ENCODE measurements at regions not wholly inside any gene's neighbourhood (a gene's known extent, or its start where the extent isn't known, plus 50 kb on each side); places are given as distances from the start of the nearest gene placed in this dataset.

- Histone ChIP-seq H3K27me3 (ENCODE audit: control insufficient read depth in 2 of 2, insufficient read depth in 2 of 2, low read length in 2 of 2) (no peaks in the 10 kb centered on the region), H3K9ac (replicated peaks; ENCODE audit: extremely low read depth, insufficient read depth, low read length) (no peak overlapping the region), H3K27ac (ENCODE audit: insufficient read depth, low read depth, low read length) (no peak overlapping the region), H3K9me1 (replicated peaks; ENCODE audit: control insufficient read depth, extremely low read depth, insufficient read depth, low read length) (no peaks in the 10 kb centered on the region), H3K4me3 (replicated peaks in 1 of 3; ENCODE audit: insufficient read depth in 1 of 3, low read depth in 1 of 3, low read length in 3 of 3) (no peak overlapping the region), H3K4me2 (ENCODE audit: insufficient read depth, low read length) (no peak overlapping the region), H3K9me3 (replicated peaks; ENCODE audit: control insufficient read depth, insufficient read depth, low read length) (peaks cover 8% of the 10 kb centered on the region), H4K20me1 (replicated peaks; ENCODE audit: control insufficient read depth, extremely low read depth, insufficient read depth, low read length) (no peaks in the 10 kb centered on the region), H3K79me2 (ENCODE audit: control insufficient read depth, insufficient read depth, low read length) (no peaks in the 10 kb centered on the region), H3K4me1 (ENCODE audit: control insufficient read depth, extremely low read depth, insufficient read depth, low read length) (no peaks in the 10 kb centered on the region), H3K36me3 (ENCODE audit: control insufficient read depth in 2 of 2, extremely low read depth in 1 of 2, insufficient read depth in 2 of 2, low read length in 2 of 2) (no peaks in the 10 kb centered on the region), H2AFZ (ENCODE audit: low read depth, low read length) (no peak overlapping the region)
- intact Hi-C loops (cut with micrococcal nuclease), result no loop called here
- ChIA-PET CTCF (no interaction called here), POLR2A (no interaction called here)
- no TSS peak for BruUV-seq (replicated peaks)
- TF ChIP-seq MYC (IDR thresholded peaks at IDR 0.05; ENCODE audit: low read depth, low read length) (no peak), MAX (IDR thresholded peaks at IDR 0.05; ENCODE audit: insufficient read depth, insufficient read length) (no peak), GATA2 (IDR thresholded peaks at IDR 0.05; ENCODE audit: insufficient read depth, insufficient read length, low read depth, low read length) (no peak), POLR2AphosphoS5 (IDR thresholded peaks at IDR 0.05; ENCODE audit: insufficient read depth, low read depth, low read length) (no peak), CTCF (IDR thresholded peaks at IDR 0.05; ENCODE audit: extremely low read depth in 1 of 2, insufficient read depth in 1 of 2, low read depth in 1 of 2, low read length in 2 of 2) (no peak), JUN (IDR thresholded peaks at IDR 0.05; ENCODE audit: borderline replicate concordance, insufficient read depth, insufficient read length, low read depth) (no peak), EZH2 (IDR thresholded peaks at IDR 0.05; ENCODE audit: borderline replicate concordance, low read depth, low read length, severe bottlenecking) (no peak), FOS (IDR thresholded peaks at IDR 0.05; ENCODE audit: borderline replicate concordance, insufficient read depth, low read length) (no peak), POLR2A (IDR thresholded peaks at IDR 0.05; ENCODE audit: low read depth, low read length) (no peak)
- dilution Hi-C loops (cut with MboI; ENCODE audit: extremely low pct_ligation_motif_present, low sequenced_read_pairs), result no loop called here
- FAIRE-seq (no peak), DNase-seq (ENCODE audit: low read depth, low spot score) (no peak)
These were observed 569.1 kb upstream of the TBX3 start for GRCh38 chr12:115253049-115253448.

Data from endothelial cell of umbilical vein (primary cell).